GM18867 (cell line): ENCODE measurements at regions not wholly inside any gene's neighbourhood (a gene's known extent, or its start where the extent isn't known, plus 50 kb on each side); places are given as distances from the start of the nearest gene placed in this dataset.
"Not testable (repeated sequence)": the region's sequence is repeated elsewhere in the genome, so short reads cannot be mapped to it uniquely, and the experiment has no call there.

Source experiments
- ATAC-seq: cut with Tn5 transposase; IDR thresholded peaks from one replicate; pipeline ENCODE4 v1.9.1; 2021; ENCODE audit warnings: mild to moderate bottlenecking, moderate library complexity; ENCODE audit not compliant: unreplicated experiment

- ATAC-seq = no peak
These were observed 541.0 kb upstream of the ADGRL4 start for GRCh38 chr1:79547514-79547913.

GRCh38 chr1:79543394-79543793 lies 536.9 kb upstream of the ADGRL4 start:
- ATAC-seq = no peak

- no peak for ATAC-seq
These were observed 532.5 kb upstream of the ADGRL4 start for GRCh38 chr1:79539001-79539400.

GRCh38 chr1:79532555-79532954 lies 526.0 kb upstream of the ADGRL4 start:
- no peak for ATAC-seq

GRCh38 chr1:79531790-79532189 lies 525.3 kb upstream of the ADGRL4 start:
- ATAC-seq = no peak

- ATAC-seq = no peak
These were observed 523.9 kb upstream of the ADGRL4 start for GRCh38 chr1:79530476-79530875.

GRCh38 chr1:79530055-79530454 lies 523.5 kb upstream of the ADGRL4 start:
- ATAC-seq = no peak

- ATAC-seq = no peak
These were observed 517.6 kb upstream of the ADGRL4 start for GRCh38 chr1:79524126-79524525.

- peak; percentile 93 for ATAC-seq
These were observed 512.7 kb upstream of the ADGRL4 start for GRCh38 chr1:79519084-79519760.

- ATAC-seq = no peak
These were observed 511.1 kb upstream of the ADGRL4 start for GRCh38 chr1:79517470-79518224.

- no peak for ATAC-seq
These were observed 501.2 kb upstream of the ADGRL4 start for GRCh38 chr1:79507770-79508169.

- ATAC-seq = no peak
These were observed 494.6 kb upstream of the ADGRL4 start for GRCh38 chr1:79501153-79501552.

GRCh38 chr1:79499541-79499940 lies 493.0 kb upstream of the ADGRL4 start:
- ATAC-seq = no peak

- peak; percentile 90 for ATAC-seq
These were observed 490.8 kb upstream of the ADGRL4 start for GRCh38 chr1:79497193-79497773.

- no peak for ATAC-seq
These were observed 489.6 kb upstream of the ADGRL4 start for GRCh38 chr1:79496129-79496528.

GRCh38 chr1:79493702-79494101 lies 487.2 kb upstream of the ADGRL4 start:
- ATAC-seq = not testable (repeated sequence)

GRCh38 chr1:79488572-79489121 lies 482.1 kb upstream of the ADGRL4 start:
- ATAC-seq = not testable (repeated sequence)

- no peak for ATAC-seq
These were observed 472.3 kb upstream of the ADGRL4 start for GRCh38 chr1:79478728-79479373.

GRCh38 chr1:79478160-79478559 lies 471.6 kb upstream of the ADGRL4 start:
- ATAC-seq = no peak

- peak; percentile 88 for ATAC-seq
These were observed 465.6 kb upstream of the ADGRL4 start for GRCh38 chr1:79472067-79472656.

- ATAC-seq = no peak
These were observed 462.6 kb upstream of the ADGRL4 start for GRCh38 chr1:79469139-79469538.
